Thyroid gland (tissue), 4 donors: ENCODE measurements at regions not wholly inside any gene's neighbourhood (a gene's known extent, or its start where the extent isn't known, plus 50 kb on each side); places are given as distances from the start of the nearest gene placed in this dataset.

Source experiments
- DNase-seq, 2 donors: peaks; one replicate each; pipeline ENCODE4 v3.0.0-alpha.2; 2019
- H3K27ac ChIP-seq, 3 donors: fragments of 200-600 bp; sonication (generic); 1 replicate in 2 of 3; 2 replicates in 1 of 3; pipeline ENCODE4 v1.5.1; 2016 to 2019; ENCODE audit warnings: mild to moderate bottlenecking in 1 of 3, moderate library complexity in 1 of 3
- H3K27me3 ChIP-seq: fragments of 200-600 bp; sonication (generic); one replicate; pipeline ENCODE4 v1.5.1; 2019
- H3K36me3 ChIP-seq, 2 donors: fragments of 200-600 bp; sonication (generic); one replicate each; pipeline ENCODE4 v1.5.1; 2016 to 2019
- H3K4me1 ChIP-seq, 2 donors: fragments of 200-600 bp; sonication (generic); one replicate each; pipeline ENCODE4 v1.5.1; 2017 to 2019
- H3K4me3 ChIP-seq, 3 donors: fragments of 200-600 bp; sonication (generic); replicated peaks in 1 of 3; 1 replicate in 2 of 3; 2 replicates in 1 of 3; pipeline ENCODE4 v1.5.1; 2016; ENCODE audit warnings: mild to moderate bottlenecking in 1 of 3
- H3K9me3 ChIP-seq: fragments of 200-600 bp; sonication (generic); one replicate; pipeline ENCODE4 v1.5.1; 2017
- POLR2A ChIP-seq, 2 donors: fragments of 450-650 bp; IDR thresholded peaks; one replicate each; pipeline ENCODE4 v1.6.1; 2017; ENCODE audit warnings: antibody characterized with exemption in 2 of 2, mild to moderate bottlenecking in 2 of 2, moderate library complexity in 1 of 2
- WGBS, 2 donors: methylation state at CpG; one replicate each; pipeline ENCODE4 v1.1.5; 2017; 5-methylcytosine and 5-hydroxymethylcytosine counted together
- intact Hi-C: fragments of 100-400 bp; cut with DNase I; formaldehyde crosslinking; loops from one replicate; pipeline ENCODE4 v1.15.1; 2023
- TF ChIP-seq, protein P1 (sequence below), 6 experiments: fragments of 200-600 bp in 3 of 6; fragments of 450-650 bp in 3 of 6; sonication (generic) in 3 of 6; IDR thresholded peaks; one replicate each; pipeline ENCODE4 v1.5.1; 2016 to 2019; ENCODE audit warnings: antibody characterized with exemption in 6 of 6, mild to moderate bottlenecking in 2 of 6, inconsistent platforms in 1 of 6, moderate library complexity in 1 of 6

- H3K4me3 ChIP-seq: no peak overlapping the region
- intact Hi-C loops: no loop called here
- DNase-seq: no peak
- no peak for TF ChIP-seq POLR2A (IDR thresholded peaks at IDR 0.05)
- TF ChIP-seq, protein P1, sequence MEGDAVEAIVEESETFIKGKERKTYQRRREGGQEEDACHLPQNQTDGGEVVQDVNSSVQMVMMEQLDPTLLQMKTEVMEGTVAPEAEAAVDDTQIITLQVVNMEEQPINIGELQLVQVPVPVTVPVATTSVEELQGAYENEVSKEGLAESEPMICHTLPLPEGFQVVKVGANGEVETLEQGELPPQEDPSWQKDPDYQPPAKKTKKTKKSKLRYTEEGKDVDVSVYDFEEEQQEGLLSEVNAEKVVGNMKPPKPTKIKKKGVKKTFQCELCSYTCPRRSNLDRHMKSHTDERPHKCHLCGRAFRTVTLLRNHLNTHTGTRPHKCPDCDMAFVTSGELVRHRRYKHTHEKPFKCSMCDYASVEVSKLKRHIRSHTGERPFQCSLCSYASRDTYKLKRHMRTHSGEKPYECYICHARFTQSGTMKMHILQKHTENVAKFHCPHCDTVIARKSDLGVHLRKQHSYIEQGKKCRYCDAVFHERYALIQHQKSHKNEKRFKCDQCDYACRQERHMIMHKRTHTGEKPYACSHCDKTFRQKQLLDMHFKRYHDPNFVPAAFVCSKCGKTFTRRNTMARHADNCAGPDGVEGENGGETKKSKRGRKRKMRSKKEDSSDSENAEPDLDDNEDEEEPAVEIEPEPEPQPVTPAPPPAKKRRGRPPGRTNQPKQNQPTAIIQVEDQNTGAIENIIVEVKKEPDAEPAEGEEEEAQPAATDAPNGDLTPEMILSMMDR (IDR thresholded peaks at IDR 0.05): no peak
- H3K9me3 ChIP-seq: no peaks in the 10 kb centered on the region
- no peaks in the 10 kb centered on the region for H3K27me3 ChIP-seq
- H3K36me3 ChIP-seq: no peaks in the 10 kb centered on the region
- no peaks in the 10 kb centered on the region for H3K4me1 ChIP-seq
- WGBS, 2 donors: 81 to 93% methylated on average over 3 of the region's 3 CpGs
- no peak overlapping the region for H3K27ac ChIP-seq
These were observed 1058.6 kb downstream of the NTRK3 start for GRCh38 chr15:87197981-87198380.

DNA sequence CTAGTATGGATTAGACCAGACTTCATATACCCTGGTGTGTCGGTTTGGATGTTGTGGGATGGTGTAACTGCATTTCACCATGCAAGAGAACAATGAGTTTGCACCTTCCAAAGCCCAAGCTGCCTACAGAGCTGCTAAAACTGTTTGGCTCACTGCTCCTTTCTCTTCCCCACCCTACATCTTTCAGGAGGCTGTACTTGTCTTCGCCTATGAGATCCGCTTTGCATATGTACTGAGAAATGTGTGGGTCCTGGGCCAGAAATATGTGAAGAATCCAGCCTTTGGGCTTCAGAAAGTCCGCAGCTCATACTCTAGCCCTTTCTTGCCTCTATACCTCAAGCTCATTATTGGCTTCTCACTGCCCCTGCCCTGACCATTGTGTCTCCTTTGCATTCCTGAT is 1060.0 kb downstream of the NTRK3 start:
- no peaks in the 10 kb centered on the region for H3K9me3 ChIP-seq
- no peaks in the 10 kb centered on the region for H3K36me3 ChIP-seq
- H3K4me1 ChIP-seq: no peaks in the 10 kb centered on the region
- no peak overlapping the region for H3K27ac ChIP-seq
- TF ChIP-seq, protein P1 (IDR thresholded peaks at IDR 0.05): no peak
- no peak for TF ChIP-seq POLR2A (IDR thresholded peaks at IDR 0.05)
- no peaks in the 10 kb centered on the region for H3K27me3 ChIP-seq
- no peak overlapping the region for H3K4me3 ChIP-seq
- intact Hi-C loops: no loop called here
- no peak for DNase-seq
- WGBS, 2 donors: 73 to 88% methylated on average over 4 of the region's 4 CpGs

- intact Hi-C loops: no loop called here
- TF ChIP-seq, protein P1 (IDR thresholded peaks at IDR 0.05): no peak
- TF ChIP-seq POLR2A (IDR thresholded peaks at IDR 0.05): no peak
- no peaks in the 10 kb centered on the region for H3K36me3 ChIP-seq
- H3K4me3 ChIP-seq: no peak overlapping the region
- no peaks in the 10 kb centered on the region for H3K9me3 ChIP-seq
- no peak for DNase-seq
- no peak overlapping the region for H3K27ac ChIP-seq
- no peaks in the 10 kb centered on the region for H3K27me3 ChIP-seq
- WGBS, 2 donors: 84% methylated on average over 6 of the region's 6 CpGs
- H3K4me1 ChIP-seq: no peaks in the 10 kb centered on the region
These were observed 1063.1 kb downstream of the NTRK3 start for GRCh38 chr15:87193481-87193880.

DNA sequence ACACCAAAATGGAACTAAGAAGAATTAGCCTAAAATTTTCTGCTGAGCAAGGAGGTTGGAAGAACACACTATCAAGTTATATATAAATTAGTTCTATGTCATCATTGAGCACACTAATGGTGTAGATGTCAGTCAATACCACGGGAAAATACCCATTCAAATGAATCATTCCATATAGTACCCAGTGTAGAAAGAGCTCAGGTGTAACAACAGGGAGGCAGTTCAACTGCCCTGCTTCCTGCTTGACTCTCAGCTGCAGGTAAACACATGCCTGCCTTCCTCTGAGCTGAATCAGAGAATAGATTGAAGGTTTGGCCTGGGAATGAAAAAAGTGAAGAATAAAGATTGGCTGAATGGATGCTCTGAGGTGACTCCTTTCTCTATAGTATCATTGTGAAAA is 1088.0 kb downstream of the AGBL1 start:
- intact Hi-C loops: no loop called here
- H3K4me1 ChIP-seq: no peaks in the 10 kb centered on the region
- H3K27ac ChIP-seq: no peak overlapping the region
- TF ChIP-seq POLR2A (IDR thresholded peaks at IDR 0.05): no peak
- TF ChIP-seq, protein P1 (IDR thresholded peaks at IDR 0.05): no peak
- no peaks in the 10 kb centered on the region for H3K36me3 ChIP-seq
- 62 to 83% methylated on average over 1 of the region's 1 CpG for whole genome bisulfite sequencing, 2 donors
- no peaks in the 10 kb centered on the region for H3K9me3 ChIP-seq
- DNase-seq: no peak
- H3K27me3 ChIP-seq: no peaks in the 10 kb centered on the region
- H3K4me3 ChIP-seq: no peak overlapping the region

GRCh38 chr15:87167055-87167454 is 1087.4 kb downstream of the AGBL1 start:
- TF ChIP-seq POLR2A (IDR thresholded peaks at IDR 0.05): no peak
- TF ChIP-seq, protein P1 (IDR thresholded peaks at IDR 0.05): no peak
- no peak for DNase-seq
- intact Hi-C loops: no loop called here
- Histone ChIP-seq H3K36me3 (no peaks in the 10 kb centered on the region), H3K9me3 (no peaks in the 10 kb centered on the region), H3K4me3 (no peak overlapping the region), H3K27ac (no peak overlapping the region), H3K4me1 (no peaks in the 10 kb centered on the region), H3K27me3 (no peaks in the 10 kb centered on the region)
